Ishikawa (cell line): ENCODE measurements at regions not wholly inside any gene's neighbourhood (a gene's known extent, or its start where the extent isn't known, plus 50 kb on each side); places are given as distances from the start of the nearest gene placed in this dataset.

Source experiments
- CEBPB ChIP-seq: IDR thresholded peaks from 2 replicates; pipeline ENCODE4 v1.6.1; 2012
- CREB1 ChIP-seq: IDR thresholded peaks from 2 replicates; pipeline ENCODE4 v1.6.1; 2012; ENCODE audit warnings: low read depth
- YY1 ChIP-seq: IDR thresholded peaks from 2 replicates; pipeline ENCODE4 v1.6.1; 2012; ENCODE audit warnings: low read depth
- TF ChIP-seq, protein P1 (sequence below): IDR thresholded peaks from 2 replicates; pipeline ENCODE4 v1.6.1; 2012; ENCODE audit warnings: low read depth, mild to moderate bottlenecking

GRCh38 chr1:31515056-31515775, 61.1 kb upstream of the TINAGL1 start:
- TF ChIP-seq YY1 (no peak), CREB1 (no peak), CEBPB (no peak)
- TF ChIP-seq, protein P1, sequence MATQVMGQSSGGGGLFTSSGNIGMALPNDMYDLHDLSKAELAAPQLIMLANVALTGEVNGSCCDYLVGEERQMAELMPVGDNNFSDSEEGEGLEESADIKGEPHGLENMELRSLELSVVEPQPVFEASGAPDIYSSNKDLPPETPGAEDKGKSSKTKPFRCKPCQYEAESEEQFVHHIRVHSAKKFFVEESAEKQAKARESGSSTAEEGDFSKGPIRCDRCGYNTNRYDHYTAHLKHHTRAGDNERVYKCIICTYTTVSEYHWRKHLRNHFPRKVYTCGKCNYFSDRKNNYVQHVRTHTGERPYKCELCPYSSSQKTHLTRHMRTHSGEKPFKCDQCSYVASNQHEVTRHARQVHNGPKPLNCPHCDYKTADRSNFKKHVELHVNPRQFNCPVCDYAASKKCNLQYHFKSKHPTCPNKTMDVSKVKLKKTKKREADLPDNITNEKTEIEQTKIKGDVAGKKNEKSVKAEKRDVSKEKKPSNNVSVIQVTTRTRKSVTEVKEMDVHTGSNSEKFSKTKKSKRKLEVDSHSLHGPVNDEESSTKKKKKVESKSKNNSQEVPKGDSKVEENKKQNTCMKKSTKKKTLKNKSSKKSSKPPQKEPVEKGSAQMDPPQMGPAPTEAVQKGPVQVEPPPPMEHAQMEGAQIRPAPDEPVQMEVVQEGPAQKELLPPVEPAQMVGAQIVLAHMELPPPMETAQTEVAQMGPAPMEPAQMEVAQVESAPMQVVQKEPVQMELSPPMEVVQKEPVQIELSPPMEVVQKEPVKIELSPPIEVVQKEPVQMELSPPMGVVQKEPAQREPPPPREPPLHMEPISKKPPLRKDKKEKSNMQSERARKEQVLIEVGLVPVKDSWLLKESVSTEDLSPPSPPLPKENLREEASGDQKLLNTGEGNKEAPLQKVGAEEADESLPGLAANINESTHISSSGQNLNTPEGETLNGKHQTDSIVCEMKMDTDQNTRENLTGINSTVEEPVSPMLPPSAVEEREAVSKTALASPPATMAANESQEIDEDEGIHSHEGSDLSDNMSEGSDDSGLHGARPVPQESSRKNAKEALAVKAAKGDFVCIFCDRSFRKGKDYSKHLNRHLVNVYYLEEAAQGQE, result no peak
